Mucosa of descending colon (tissue), 3 donors: ENCODE measurements at regions not wholly inside any gene's neighbourhood (a gene's known extent, or its start where the extent isn't known, plus 50 kb on each side); places are given as distances from the start of the nearest gene placed in this dataset.

ENCODE experiments used
- ATAC-seq: fragments of 200-7000 bp; cut with Tn5 transposase; one replicate; pipeline ENCODE4 v1.9.1; 2020; ENCODE audit warnings: mild to moderate bottlenecking, moderate library complexity
- DNase-seq, 3 donors: peaks; one replicate each; pipeline ENCODE4 v3.0.0-alpha.2; 2020
- H3K36me3 ChIP-seq: fragments of 200-600 bp; one replicate; pipeline ENCODE4 v1.8.0; 2021; ENCODE audit warnings: low read depth, mild to moderate bottlenecking
- H3K4me1 ChIP-seq: fragments of 200-600 bp; one replicate; pipeline ENCODE4 v1.8.0; 2021; ENCODE audit warnings: low read depth, mild to moderate bottlenecking
- H3K4me3 ChIP-seq: fragments of 200-600 bp; one replicate; pipeline ENCODE4 v1.8.0; 2021; ENCODE audit warnings: mild to moderate bottlenecking
- H3K9me3 ChIP-seq: fragments of 200-600 bp; one replicate; pipeline ENCODE4 v1.8.0; 2021; ENCODE audit warnings: mild to moderate bottlenecking
- intact Hi-C, 2 donors: fragments of 100-400 bp; cut with DNase I in 1 of 2; cut with micrococcal nuclease in 1 of 2; formaldehyde crosslinking; loops; one replicate each; pipeline versions ENCODE4 v1.11.0 to v1.11.1; 2022; cut with DNase I, micrococcal nuclease
- TF ChIP-seq, protein P1 (sequence below): fragments of 200-600 bp; IDR thresholded peaks from one replicate; pipeline ENCODE4 v1.8.0; 2022; ENCODE audit warnings: antibody characterized with exemption, mild to moderate bottlenecking
- donor health status: DM: no; HTN: no; CAD: no; lungs with moderate emphysema.
- donor health status: DM: no; HTN: no; CAD: no.
- donor health status: DM: no; HTN: yes; CAD: no.

DNA sequence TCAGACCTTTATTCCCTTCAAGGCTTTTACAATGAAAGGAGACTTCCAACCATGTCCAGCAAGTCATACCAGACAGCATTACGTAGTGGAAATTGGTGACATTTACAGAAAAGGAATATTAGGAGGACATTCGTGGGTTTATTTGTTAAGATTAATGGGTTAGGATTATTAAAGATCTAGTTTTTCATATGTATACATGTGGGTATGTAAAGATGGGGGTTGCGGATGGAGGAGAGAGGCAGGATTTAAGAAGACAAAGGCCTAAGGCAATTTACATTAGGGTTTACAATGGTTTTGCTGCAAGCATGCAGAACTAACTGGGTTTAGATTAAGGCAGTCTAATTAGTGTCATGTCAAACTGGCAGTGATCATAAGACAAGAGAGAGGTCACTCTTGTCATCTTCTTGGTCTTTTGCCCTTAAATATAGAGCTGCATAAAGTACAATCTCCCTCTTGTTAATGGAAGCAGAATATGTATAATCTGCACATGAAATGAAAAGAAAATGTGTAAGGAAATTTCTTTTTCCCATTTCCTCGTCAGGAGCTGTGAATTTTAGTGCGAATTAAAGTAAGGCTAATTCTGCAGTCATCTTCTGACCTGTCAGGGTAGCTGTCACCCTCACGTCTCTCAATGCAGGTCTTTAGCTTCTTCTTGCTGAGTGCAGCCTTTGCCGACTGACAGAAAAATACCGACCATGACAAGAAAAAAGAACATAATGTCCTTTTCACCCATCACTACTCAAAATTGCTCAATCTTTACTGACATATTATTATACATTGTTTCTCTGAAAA lies 258.9 kb upstream of the MEIS2 start:
- Histone ChIP-seq H3K9me3 (peaks cover 5% of the 10 kb centered on the region), H3K4me3 (no peak overlapping the region), H3K4me1 (no peaks in the 10 kb centered on the region), H3K36me3 (no peaks in the 10 kb centered on the region)
- intact Hi-C loops, result no loop called here
- no peak for ATAC-seq
- TF ChIP-seq, protein P1, sequence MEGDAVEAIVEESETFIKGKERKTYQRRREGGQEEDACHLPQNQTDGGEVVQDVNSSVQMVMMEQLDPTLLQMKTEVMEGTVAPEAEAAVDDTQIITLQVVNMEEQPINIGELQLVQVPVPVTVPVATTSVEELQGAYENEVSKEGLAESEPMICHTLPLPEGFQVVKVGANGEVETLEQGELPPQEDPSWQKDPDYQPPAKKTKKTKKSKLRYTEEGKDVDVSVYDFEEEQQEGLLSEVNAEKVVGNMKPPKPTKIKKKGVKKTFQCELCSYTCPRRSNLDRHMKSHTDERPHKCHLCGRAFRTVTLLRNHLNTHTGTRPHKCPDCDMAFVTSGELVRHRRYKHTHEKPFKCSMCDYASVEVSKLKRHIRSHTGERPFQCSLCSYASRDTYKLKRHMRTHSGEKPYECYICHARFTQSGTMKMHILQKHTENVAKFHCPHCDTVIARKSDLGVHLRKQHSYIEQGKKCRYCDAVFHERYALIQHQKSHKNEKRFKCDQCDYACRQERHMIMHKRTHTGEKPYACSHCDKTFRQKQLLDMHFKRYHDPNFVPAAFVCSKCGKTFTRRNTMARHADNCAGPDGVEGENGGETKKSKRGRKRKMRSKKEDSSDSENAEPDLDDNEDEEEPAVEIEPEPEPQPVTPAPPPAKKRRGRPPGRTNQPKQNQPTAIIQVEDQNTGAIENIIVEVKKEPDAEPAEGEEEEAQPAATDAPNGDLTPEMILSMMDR, result no peak
- DNase-seq, result no peak

DNA sequence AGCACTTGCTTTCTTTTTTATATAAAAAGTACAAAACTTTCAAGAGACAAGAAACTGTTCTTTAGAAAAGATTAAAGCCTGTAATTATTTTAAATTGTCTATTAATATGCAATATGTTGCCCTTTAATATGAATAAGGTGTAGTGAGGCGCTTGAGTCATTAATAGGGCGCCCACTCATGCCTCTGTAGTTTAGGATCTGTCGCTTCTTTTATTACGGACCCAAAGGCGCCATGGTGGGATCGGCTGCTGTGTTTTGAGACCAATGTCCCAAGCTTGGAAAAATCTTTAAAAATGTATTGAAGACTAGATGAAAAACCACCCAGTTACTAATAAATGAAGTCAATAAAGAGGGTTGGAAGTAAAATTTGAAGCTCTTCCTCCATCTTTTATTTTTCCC lies 259.5 kb upstream of the MEIS2 start:
- intact Hi-C loops, result no loop called here
- TF ChIP-seq, protein P1, result no peak
- H3K36me3 ChIP-seq, result no peaks in the 10 kb centered on the region

DNA sequence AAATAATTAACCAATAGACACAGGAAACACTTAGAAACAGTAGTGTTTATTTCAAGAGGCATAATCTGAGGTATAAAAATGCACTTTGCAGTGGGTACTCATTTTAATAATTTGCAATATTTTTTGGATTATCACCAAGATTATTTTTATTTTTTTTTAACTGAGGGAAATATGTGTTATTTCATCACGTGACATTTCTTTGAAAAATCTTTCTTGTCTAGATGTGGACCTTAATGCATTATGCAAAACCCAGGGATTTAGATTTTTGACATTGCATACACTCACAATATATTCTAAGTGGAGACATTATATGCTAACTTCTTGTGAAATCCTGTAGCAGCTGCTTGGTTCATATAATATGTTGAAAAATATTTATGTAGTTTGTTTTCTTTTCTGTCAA lies 260.4 kb upstream of the MEIS2 start:
- H3K36me3 ChIP-seq, result no peaks in the 10 kb centered on the region
- intact Hi-C loops, result no loop called here
- peaks cover 7% of the 10 kb centered on the region for H3K9me3 ChIP-seq
- ATAC-seq (no peak), DNase-seq (no peak)
- H3K4me1 ChIP-seq, result no peaks in the 10 kb centered on the region
- TF ChIP-seq, protein P1, result no peak
- H3K4me3 ChIP-seq, result no peak overlapping the region

More for the DNA sequence above, 259.5 kb upstream of the MEIS2 start:
- no peaks in the 10 kb centered on the region for H3K4me1 ChIP-seq
- H3K9me3 ChIP-seq, result peaks cover 8% of the 10 kb centered on the region
- H3K4me3 ChIP-seq, result no peak overlapping the region
- no peak for DNase-seq
- ATAC-seq, result no peak

DNA sequence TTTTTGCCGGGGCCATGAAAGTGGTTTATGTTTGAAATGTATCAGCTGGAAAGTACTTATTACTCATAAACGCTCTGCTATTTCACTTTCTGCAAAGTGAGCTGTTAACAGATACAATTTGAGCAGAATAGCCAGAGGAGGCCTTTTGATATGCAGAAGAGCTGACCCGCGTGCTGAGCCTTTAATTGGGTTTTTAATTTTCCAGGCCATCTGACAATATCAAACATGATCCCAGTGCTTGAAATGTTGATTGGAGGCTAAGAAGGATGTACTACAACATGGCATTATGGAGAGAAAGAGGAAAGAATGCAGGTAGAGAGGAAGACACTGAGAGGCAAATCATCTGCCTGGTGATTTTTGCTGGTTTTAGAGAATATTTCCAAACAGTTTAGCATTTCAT lies 261.3 kb upstream of the MEIS2 start:
- Histone ChIP-seq H3K4me3 (no peak overlapping the region), H3K9me3 (peaks cover 3% of the 10 kb centered on the region), H3K4me1 (no peaks in the 10 kb centered on the region), H3K36me3 (no peaks in the 10 kb centered on the region)
- DNase-seq (no peak), ATAC-seq (no peak)
- TF ChIP-seq, protein P1, result no peak
- intact Hi-C loops, result no loop called here

DNA sequence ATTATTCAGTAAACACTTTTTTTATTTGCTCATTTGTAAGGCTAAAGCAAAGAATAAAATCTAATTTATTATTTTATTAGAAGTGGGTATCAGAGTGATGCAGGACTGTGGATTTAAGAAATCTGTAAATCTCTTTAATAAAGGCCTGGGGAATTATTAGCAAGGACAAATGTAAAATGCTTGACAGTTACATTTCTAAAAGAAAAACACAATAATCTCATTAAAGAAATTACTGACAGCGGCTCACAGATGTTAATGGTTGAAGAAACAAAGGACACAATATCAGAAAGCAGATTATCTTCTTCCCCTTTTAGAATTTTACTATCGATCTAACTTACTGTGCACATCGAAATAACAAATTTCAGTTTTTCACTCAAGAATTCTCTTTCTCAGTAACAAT lies 262.1 kb upstream of the MEIS2 start:
- Histone ChIP-seq H3K36me3 (no peaks in the 10 kb centered on the region), H3K4me3 (no peak overlapping the region), H3K4me1 (no peaks in the 10 kb centered on the region), H3K9me3 (peaks cover 3% of the 10 kb centered on the region)
- intact Hi-C loops, result no loop called here
- DNase-seq (no peak), ATAC-seq (no peak)
- TF ChIP-seq, protein P1, result no peak
